ENCODE measurements at regions not wholly inside any gene's neighbourhood (a gene's known extent, or its start where the extent isn't known, plus 50 kb on each side); places are given as distances from the start of the nearest gene placed in this dataset.

DNA sequence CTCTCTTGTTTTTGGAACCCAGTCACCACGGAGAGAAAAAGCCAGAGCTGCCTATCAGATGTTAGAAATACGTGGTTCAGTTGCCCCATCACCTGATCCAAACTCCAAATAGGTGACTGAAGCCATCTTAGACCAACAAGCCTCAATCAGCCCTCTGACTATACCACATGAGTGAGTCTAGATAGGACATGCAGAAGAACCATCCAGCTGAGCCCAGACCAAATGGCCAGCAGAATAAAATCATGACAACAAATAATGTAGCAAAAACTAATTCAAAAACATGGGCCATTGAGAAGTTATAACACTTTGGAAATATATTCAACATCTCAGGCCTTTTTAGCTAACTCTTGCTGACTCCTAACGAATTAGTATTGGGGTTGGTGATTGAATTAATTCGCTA, 348.4 kb upstream of the C1orf87 start:
- no peaks in the 10 kb centered on the region for H3K4me1 Mint-ChIP-seq
- H3K36me3 Mint-ChIP-seq (ENCODE audit: low read depth) = no peaks in the 10 kb centered on the region
- H3K27ac Mint-ChIP-seq (ENCODE audit: unreplicated experiment) = no peak overlapping the region
- H3K27me3 Mint-ChIP-seq (ENCODE audit: low read depth) = no peaks in the 10 kb centered on the region
- H3K4me3 Mint-ChIP-seq = no peak overlapping the region
- H3K9me3 Mint-ChIP-seq = peaks cover 6% of the 10 kb centered on the region
- TF ChIP-seq, protein P1, sequence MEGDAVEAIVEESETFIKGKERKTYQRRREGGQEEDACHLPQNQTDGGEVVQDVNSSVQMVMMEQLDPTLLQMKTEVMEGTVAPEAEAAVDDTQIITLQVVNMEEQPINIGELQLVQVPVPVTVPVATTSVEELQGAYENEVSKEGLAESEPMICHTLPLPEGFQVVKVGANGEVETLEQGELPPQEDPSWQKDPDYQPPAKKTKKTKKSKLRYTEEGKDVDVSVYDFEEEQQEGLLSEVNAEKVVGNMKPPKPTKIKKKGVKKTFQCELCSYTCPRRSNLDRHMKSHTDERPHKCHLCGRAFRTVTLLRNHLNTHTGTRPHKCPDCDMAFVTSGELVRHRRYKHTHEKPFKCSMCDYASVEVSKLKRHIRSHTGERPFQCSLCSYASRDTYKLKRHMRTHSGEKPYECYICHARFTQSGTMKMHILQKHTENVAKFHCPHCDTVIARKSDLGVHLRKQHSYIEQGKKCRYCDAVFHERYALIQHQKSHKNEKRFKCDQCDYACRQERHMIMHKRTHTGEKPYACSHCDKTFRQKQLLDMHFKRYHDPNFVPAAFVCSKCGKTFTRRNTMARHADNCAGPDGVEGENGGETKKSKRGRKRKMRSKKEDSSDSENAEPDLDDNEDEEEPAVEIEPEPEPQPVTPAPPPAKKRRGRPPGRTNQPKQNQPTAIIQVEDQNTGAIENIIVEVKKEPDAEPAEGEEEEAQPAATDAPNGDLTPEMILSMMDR (conservative IDR thresholded peaks at IDR 0.05) = no peak
- no peak for DNase-seq (ENCODE audit: low read depth, low spot score)

- H3K36me3 Mint-ChIP-seq (ENCODE audit: low read depth) = no peaks in the 10 kb centered on the region
- DNase-seq (ENCODE audit: low read depth, low spot score) = no peak
- TF ChIP-seq, protein P1 (conservative IDR thresholded peaks at IDR 0.05) = no peak
- H3K27ac Mint-ChIP-seq (ENCODE audit: unreplicated experiment) = no peak overlapping the region
- H3K4me3 Mint-ChIP-seq = no peak overlapping the region
- H3K27me3 Mint-ChIP-seq (ENCODE audit: low read depth) = no peaks in the 10 kb centered on the region
- peaks cover 4% of the 10 kb centered on the region for H3K4me1 Mint-ChIP-seq
- peaks cover 11% of the 10 kb centered on the region for H3K9me3 Mint-ChIP-seq
Measured at GRCh38 chr1:60419023-60419422, 345.5 kb upstream of the C1orf87 start.

GRCh38 chr1:60415696-60416095, 342.1 kb upstream of the C1orf87 start:
- no peak for DNase-seq (ENCODE audit: low read depth, low spot score)
- no peak overlapping the region for H3K27ac Mint-ChIP-seq (ENCODE audit: unreplicated experiment)
- peaks cover 7% of the 10 kb centered on the region for H3K9me3 Mint-ChIP-seq
- no peaks in the 10 kb centered on the region for H3K36me3 Mint-ChIP-seq (ENCODE audit: low read depth)
- TF ChIP-seq, protein P1 (conservative IDR thresholded peaks at IDR 0.05) = no peak
- H3K27me3 Mint-ChIP-seq (ENCODE audit: low read depth) = no peaks in the 10 kb centered on the region
- peaks cover 9% of the 10 kb centered on the region for H3K4me1 Mint-ChIP-seq
- no peak overlapping the region for H3K4me3 Mint-ChIP-seq

DNA sequence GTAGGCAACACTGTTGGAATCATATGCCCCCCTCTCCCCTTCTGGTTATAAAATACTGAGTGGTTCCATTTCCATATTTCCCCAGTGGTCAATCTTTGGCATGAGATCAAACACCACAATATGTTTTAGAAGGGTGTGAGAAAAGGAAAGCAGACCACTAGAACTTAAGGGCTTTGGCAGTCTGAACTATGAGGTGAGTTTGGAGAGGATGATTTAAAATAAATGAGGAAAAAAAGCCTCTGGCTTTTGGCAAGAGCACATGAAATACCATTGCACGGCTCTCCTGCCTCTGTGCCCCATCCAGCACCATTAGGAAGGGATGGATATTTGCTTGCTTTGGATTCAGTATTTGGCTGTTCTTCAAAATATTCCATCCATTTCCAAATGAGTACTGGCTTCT, 339.5 kb upstream of the C1orf87 start:
- Mint-ChIP-seq H3K36me3 (ENCODE audit: low read depth) (no peaks in the 10 kb centered on the region), H3K9me3 (peaks cover 7% of the 10 kb centered on the region), H3K4me1 (peaks cover 9% of the 10 kb centered on the region), H3K4me3 (no peak overlapping the region), H3K27ac (ENCODE audit: unreplicated experiment) (no peak overlapping the region), H3K27me3 (ENCODE audit: low read depth) (no peaks in the 10 kb centered on the region)
- no peak for DNase-seq (ENCODE audit: low read depth, low spot score)
- TF ChIP-seq, protein P1 (conservative IDR thresholded peaks at IDR 0.05) = no peak

GRCh38 chr1:60411591-60411990, 338.0 kb upstream of the C1orf87 start:
- Mint-ChIP-seq H3K36me3 (ENCODE audit: low read depth) (no peaks in the 10 kb centered on the region), H3K9me3 (peaks cover 3% of the 10 kb centered on the region), H3K4me3 (no peak overlapping the region), H3K4me1 (peaks cover 9% of the 10 kb centered on the region), H3K27ac (ENCODE audit: unreplicated experiment) (no peak overlapping the region), H3K27me3 (ENCODE audit: low read depth) (no peaks in the 10 kb centered on the region)
- no peak for DNase-seq (ENCODE audit: low read depth, low spot score)
- TF ChIP-seq, protein P1 (conservative IDR thresholded peaks at IDR 0.05) = no peak

GRCh38 chr1:60402816-60403215, 329.2 kb upstream of the C1orf87 start:
- no peak for DNase-seq (ENCODE audit: low read depth, low spot score)
- Mint-ChIP-seq H3K4me1 (peaks cover 26% of the 10 kb centered on the region), H3K4me3 (peak overlapping the region; percentile 32), H3K27me3 (ENCODE audit: low read depth) (no peaks in the 10 kb centered on the region), H3K36me3 (ENCODE audit: low read depth) (peaks cover 2% of the 10 kb centered on the region), H3K9me3 (peaks cover 9% of the 10 kb centered on the region), H3K27ac (ENCODE audit: unreplicated experiment) (peak overlapping the region; percentile 60)
- TF ChIP-seq, protein P1 (conservative IDR thresholded peaks at IDR 0.05) = no peak
